CD14-positive monocyte (primary cell): ENCODE measurements at regions not wholly inside any gene's neighbourhood (a gene's known extent, or its start where the extent isn't known, plus 50 kb on each side); places are given as distances from the start of the nearest gene placed in this dataset.
"Not testable (repeated sequence)": the region's sequence is repeated elsewhere in the genome, so short reads cannot be mapped to it uniquely, and the experiment has no call there.

ENCODE experiments used
- DNase-seq, 3 donors: peaks; one replicate each; pipeline ENCODE4 v3.0.0-alpha.2; 2011 to 2022
- H2AFZ ChIP-seq: 2 replicates; pipeline ENCODE4 v1.6.0; 2012; ENCODE audit warnings: mild to moderate bottlenecking, low read depth, low read length, inconsistent platforms; ENCODE audit not compliant: insufficient read depth, poor library complexity, severe bottlenecking
- H3K27ac ChIP-seq, 2 donors: 1 replicate in 1 of 2; 2 replicates in 1 of 2; pipeline ENCODE4 v1.5.1; 2012 to 2013; ENCODE audit warnings: low read length in 2 of 2, control low read depth in 1 of 2, inconsistent platforms in 1 of 2, low read depth in 1 of 2, mild to moderate bottlenecking in 1 of 2
- H3K27me3 ChIP-seq, 2 donors: one replicate each; pipeline versions ENCODE4 v1.6.0 to v1.6.1; 2011 to 2013; ENCODE audit warnings: low read length in 2 of 2; ENCODE audit not compliant: control insufficient read depth in 2 of 2, insufficient read depth in 2 of 2
- H3K36me3 ChIP-seq, 2 donors: replicated peaks in 1 of 2; 1 replicate in 1 of 2; 2 replicates in 1 of 2; pipeline versions ENCODE4 v1.5.1 to v1.6.1; 2012 to 2013; ENCODE audit warnings: low read length in 2 of 2, control low read depth in 1 of 2, inconsistent platforms in 1 of 2, mild to moderate bottlenecking in 1 of 2; ENCODE audit not compliant: insufficient read depth in 2 of 2, control insufficient read depth in 1 of 2
- H3K4me1 ChIP-seq, 2 donors: 1 replicate in 1 of 2; 2 replicates in 1 of 2; pipeline versions ENCODE4 v1.5.1 to v1.6.1; 2012 to 2013; ENCODE audit warnings: low read length in 2 of 2, control low read depth in 1 of 2, inconsistent platforms in 1 of 2, mild to moderate bottlenecking in 1 of 2, moderate library complexity in 1 of 2; ENCODE audit not compliant: insufficient read depth in 2 of 2, control insufficient read depth in 1 of 2
- H3K4me2 ChIP-seq: replicated peaks from 2 replicates; pipeline ENCODE3; 2012; ENCODE audit warnings: low read length, moderate library complexity, mild to moderate bottlenecking; ENCODE audit not compliant: poor library complexity, severe bottlenecking; ENCODE audit errors: extremely low read depth
- H3K4me3 ChIP-seq, 3 experiments: fragments of 200-600 bp in 1 of 3; sonication (generic) in 1 of 3; replicated peaks in 1 of 3; 1 replicate in 2 of 3; 2 replicates in 1 of 3; pipeline ENCODE4 v1.5.1; 2011 to 2013; ENCODE audit warnings: low read length in 3 of 3, mild to moderate bottlenecking in 3 of 3, control low read depth in 2 of 3, low read depth in 2 of 3, inconsistent platforms in 1 of 3, moderate library complexity in 1 of 3
- H3K79me2 ChIP-seq: 2 replicates; pipeline ENCODE4 v1.6.0; 2012; ENCODE audit warnings: mild to moderate bottlenecking, control low read depth, inconsistent platforms, low read length, moderate library complexity; ENCODE audit not compliant: insufficient read depth
- H3K9ac ChIP-seq: 2 replicates; pipeline ENCODE4 v1.6.0; 2017; ENCODE audit warnings: low read length, mild to moderate bottlenecking; ENCODE audit not compliant: insufficient read depth, poor library complexity, severe bottlenecking
- H3K9me3 ChIP-seq, 2 donors: replicated peaks in 1 of 2; 1 replicate in 1 of 2; 2 replicates in 1 of 2; pipeline versions ENCODE4 v1.5.1 to v1.6.1; 2012 to 2013; ENCODE audit warnings: low read length in 2 of 2, control low read depth in 1 of 2; ENCODE audit not compliant: control insufficient read depth in 1 of 2, insufficient read depth in 1 of 2
- H4K20me1 ChIP-seq: 2 replicates; pipeline ENCODE4 v1.6.0; 2012; ENCODE audit warnings: mild to moderate bottlenecking, low read length, control low read depth, moderate library complexity; ENCODE audit not compliant: insufficient read depth
- H3K27ac Mint-ChIP-seq, 7 donors: one replicate each; pipeline ENCODE4 v1.8.0; 2020; ENCODE audit warnings: mild to moderate bottlenecking in 7 of 7, mixed read lengths in 7 of 7, moderate library complexity in 6 of 7, inconsistent platforms in 2 of 7
- H3K27me3 Mint-ChIP-seq, 3 donors: one replicate each; pipeline ENCODE4 v1.8.0; 2021 to 2022; ENCODE audit warnings: low read depth in 3 of 3, mild to moderate bottlenecking in 3 of 3, mixed read lengths in 3 of 3, moderate library complexity in 3 of 3, inconsistent platforms in 1 of 3
- H3K36me3 Mint-ChIP-seq, 2 donors: one replicate each; pipeline ENCODE4 v1.8.0; 2020; ENCODE audit warnings: mixed read lengths in 2 of 2, inconsistent platforms in 1 of 2, mild to moderate bottlenecking in 1 of 2
- H3K4me1 Mint-ChIP-seq: one replicate; pipeline ENCODE4 v1.8.0; 2020; ENCODE audit warnings: mild to moderate bottlenecking, mixed read lengths
- H3K4me3 Mint-ChIP-seq, 2 donors: one replicate each; pipeline ENCODE4 v1.8.0; 2020; ENCODE audit warnings: mild to moderate bottlenecking in 2 of 2, mixed read lengths in 2 of 2, moderate library complexity in 1 of 2
- H3K9me3 Mint-ChIP-seq, 7 donors: one replicate each; pipeline ENCODE4 v1.8.0; 2020 to 2022; ENCODE audit warnings: mixed read lengths in 7 of 7, mild to moderate bottlenecking in 6 of 7, moderate library complexity in 6 of 7, inconsistent platforms in 2 of 7
- CTCF ChIP-seq: fragments of 200-600 bp; IDR thresholded peaks from one replicate; pipeline ENCODE4 v1.8.0; 2022; ENCODE audit warnings: antibody characterized with exemption, mild to moderate bottlenecking
- WGBS: methylation state at CpG from one replicate; pipeline ENCODE4 v1.1.5; 2013; ENCODE audit warnings: missing lambda C conversion rate; ENCODE audit not compliant: insufficient coverage; 5-methylcytosine and 5-hydroxymethylcytosine counted together
- intact Hi-C, 2 donors: fragments of 100-400 bp; cut with micrococcal nuclease; formaldehyde crosslinking; loops; one replicate each; pipeline versions ENCODE4 v1.15.0 to v1.15.1; 2023

GRCh38 chr12:67070307-67070600, 198.9 kb upstream of the CAND1 start:
- no peak overlapping the region for H3K27ac Mint-ChIP-seq
- H3K9me3 Mint-ChIP-seq, result peaks cover 0 to 7% (median 1%) of the 10 kb centered on the region in 7 donors
- DNase-seq, result no peak
- H3K36me3 ChIP-seq, result no peaks in the 10 kb centered on the region
- H4K20me1 ChIP-seq, result no peaks in the 10 kb centered on the region
- no peak for TF ChIP-seq CTCF
- 57% methylated on average over 4 of the region's 6 CpGs for WGBS
- H3K4me3 Mint-ChIP-seq, result peak overlapping the region; percentile 78 to 90
- intact Hi-C loops, result no loop called here
- no peak overlapping the region for H3K27ac ChIP-seq
- no peak overlapping the region for H3K4me3 ChIP-seq
- no peak overlapping the region for H3K4me2 ChIP-seq
- H3K4me1 Mint-ChIP-seq, result peaks cover 18% of the 10 kb centered on the region
- peaks cover 29 to 47% (median 34%) of the 10 kb centered on the region in 3 donors for H3K27me3 Mint-ChIP-seq
- H3K36me3 Mint-ChIP-seq, result peaks cover 0 to 6% of the 10 kb centered on the region in 2 donors
- H3K9ac ChIP-seq, result no peak overlapping the region
- no peak overlapping the region for H2AFZ ChIP-seq
- no peaks in the 10 kb centered on the region for H3K79me2 ChIP-seq
- peaks cover 0 to 12% of the 10 kb centered on the region in 2 donors for H3K9me3 ChIP-seq
- peaks cover 41 to 44% of the 10 kb centered on the region in 2 donors for H3K27me3 ChIP-seq
- peaks cover 7 to 10% of the 10 kb centered on the region in 2 donors for H3K4me1 ChIP-seq

GRCh38 chr12:67070604-67071003, 198.6 kb upstream of the CAND1 start:
- peaks cover 0 to 12% of the 10 kb centered on the region in 2 donors for H3K9me3 ChIP-seq
- no peaks in the 10 kb centered on the region for H4K20me1 ChIP-seq
- Mint-ChIP-seq H3K27me3 (peaks cover 29 to 50% (median 34%) of the 10 kb centered on the region in 3 donors), H3K4me1 (peaks cover 18% of the 10 kb centered on the region), H3K36me3 (peaks cover 0 to 6% of the 10 kb centered on the region in 2 donors), H3K9me3 (peaks cover 0 to 7% (median 1%) of the 10 kb centered on the region in 7 donors), H3K4me3 (peak overlapping the region; percentile 78 to 90), H3K27ac (peak overlapping the region in 1 of 7 donors; percentile 63)
- WGBS, result no CpG with 5 or more reads among the region's 4 CpGs
- H3K4me2 ChIP-seq, result no peak overlapping the region
- no peaks in the 10 kb centered on the region for H3K36me3 ChIP-seq
- H3K4me1 ChIP-seq, result peaks cover 7 to 10% of the 10 kb centered on the region in 2 donors
- H3K27me3 ChIP-seq, result peaks cover 41 to 44% of the 10 kb centered on the region in 2 donors
- no peak for TF ChIP-seq CTCF
- DNase-seq, result no peak
- no peak overlapping the region for H3K9ac ChIP-seq
- H3K79me2 ChIP-seq, result no peaks in the 10 kb centered on the region
- no peak overlapping the region for H2AFZ ChIP-seq
- intact Hi-C loops, result no loop called here
- no peak overlapping the region for H3K4me3 ChIP-seq
- H3K27ac ChIP-seq, result no peak overlapping the region

GRCh38 chr12:67072281-67072680, 196.9 kb upstream of the CAND1 start:
- H3K36me3 ChIP-seq, DNase-seq, intact Hi-C loops, H3K27ac ChIP-seq, H3K9me3 Mint-ChIP-seq, H3K9ac ChIP-seq, H3K4me3 Mint-ChIP-seq, H3K36me3 Mint-ChIP-seq, H3K4me3 ChIP-seq, H4K20me1 ChIP-seq, H3K27ac Mint-ChIP-seq, H3K4me2 ChIP-seq, H2AFZ ChIP-seq, H3K79me2 ChIP-seq: not testable (repeated sequence)
- Mint-ChIP-seq H3K27me3 (peaks cover 29 to 47% (median 31%) of the 10 kb centered on the region in 3 donors), H3K4me1 (peaks cover 18% of the 10 kb centered on the region)
- Histone ChIP-seq H3K9me3 (peaks cover 0 to 12% of the 10 kb centered on the region in 2 donors), H3K27me3 (peaks cover 34% of the 10 kb centered on the region in 2 donors), H3K4me1 (peaks cover 7 to 10% of the 10 kb centered on the region in 2 donors)
- no CpG with 5 or more reads among the region's 4 CpGs for WGBS
